HCT116 (cell line): ENCODE measurements at regions not wholly inside any gene's neighbourhood (a gene's known extent, or its start where the extent isn't known, plus 50 kb on each side); places are given as distances from the start of the nearest gene placed in this dataset.

ENCODE experiments used
- ATAC-seq: fragments of 200-7000 bp; cut with Tn5 transposase; 2 replicates; pipeline ENCODE4 v1.9.1; 2020; ENCODE audit warnings: mild to moderate bottlenecking, moderate library complexity
- BruUV-seq: library from RNA; stranded (reverse); fragments of 400-500 nt; replicated peaks from 2 replicates; lab custom pipeline; 2021; lab: Mats Ljungman, UMichigan
- CTCF ChIA-PET: fragments of 300-600 bp; sonication (Branson Sonifier 250); formaldehyde crosslinking; loops from one replicate; lab custom pipeline; 2021; ENCODE audit warnings: antibody characterized with exemption; lab: Charles Lee
- POLR2A ChIA-PET: fragments of 300-600, 350-600 bp; sonication (Branson Sonifier 250); formaldehyde crosslinking; loops from one replicate; lab custom pipeline; 2021; ENCODE audit warnings: antibody characterized with exemption; lab: Charles Lee
- RAD21 ChIA-PET, 2 experiments: fragments of 300-600 bp; sonication (Branson Sonifier 250); formaldehyde crosslinking; loops; one replicate each; lab custom pipeline; 2023; ENCODE audit warnings: low total read pairs in 2 of 2; ENCODE audit not compliant: uncharacterized antibody in 2 of 2, unreplicated experiment in 2 of 2, low non-redundant PET in 1 of 2; lab: Charles Lee
- DNase-seq: peaks from one replicate; pipeline ENCODE4 v3.0.0-alpha.2; 2010; ENCODE audit warnings: low read depth, low spot score
- H2AFZ ChIP-seq: fragments of 200-600 bp; shearing (Covaris generic), sonication (generic); 2 replicates; pipeline ENCODE4 v1.6.1; 2017; ENCODE audit warnings: low read depth, mixed run types, mixed read lengths, antibody characterized with exemption, low read length; ENCODE audit not compliant: poor library complexity, severe bottlenecking
- H3K27ac ChIP-seq: 2 replicates; pipeline ENCODE4 v1.5.1; 2012; ENCODE audit warnings: low read depth, low read length
- H3K27me3 ChIP-seq: fragments of 200-600 bp; sonication (generic); 2 replicates; pipeline ENCODE4 v1.6.1; 2016; ENCODE audit warnings: mixed run types, low read length, mixed read lengths; ENCODE audit not compliant: insufficient read depth
- H3K36me3 ChIP-seq, 2 experiments: fragments of 200-500 bp in 1 of 2; fragments of 200-600 bp in 1 of 2; sonication (Bioruptor generic) in 1 of 2; sonication (generic) in 1 of 2; 2 replicates each; pipeline versions ENCODE4 v1.5.1 to v1.6.1; 2014 to 2016; ENCODE audit warnings: low read length in 2 of 2, inconsistent platforms in 1 of 2, mixed read lengths in 1 of 2, mixed run types in 1 of 2; ENCODE audit not compliant: insufficient read depth in 2 of 2, control insufficient read depth in 1 of 2
- H3K4me1 ChIP-seq, 2 experiments: fragments of 200-600 bp in 1 of 2; sonication (generic) in 1 of 2; 2 replicates each; pipeline versions ENCODE4 v1.5.1 to v1.6.1; 2012 to 2017; ENCODE audit warnings: low read length in 2 of 2, inconsistent platforms in 1 of 2, mild to moderate bottlenecking in 1 of 2, mixed read lengths in 1 of 2, mixed run types in 1 of 2, moderate library complexity in 1 of 2; ENCODE audit not compliant: insufficient read depth in 2 of 2, control insufficient read depth in 1 of 2
- H3K4me2 ChIP-seq: fragments of 200-600 bp; sonication (generic); 2 replicates; pipeline ENCODE4 v1.6.1; 2017; ENCODE audit warnings: mixed run types, low read length, mixed read lengths
- H3K4me3 ChIP-seq, 2 experiments: fragments of 200-600 bp in 1 of 2; sonication (generic) in 1 of 2; replicated peaks in 1 of 2; 2 replicates each; pipeline ENCODE4 v1.5.1; 2011 to 2016; ENCODE audit warnings: low read length in 2 of 2, control low read depth in 1 of 2, low read depth in 1 of 2, mild to moderate bottlenecking in 1 of 2, mixed read lengths in 1 of 2, mixed run types in 1 of 2
- H3K79me2 ChIP-seq: fragments of 200-600 bp; sonication (generic); 2 replicates; pipeline ENCODE4 v1.6.1; 2017; ENCODE audit warnings: mild to moderate bottlenecking, mixed run types, low read length, moderate library complexity, mixed read lengths; ENCODE audit not compliant: insufficient read depth
- H3K9ac ChIP-seq: fragments of 200-600 bp; sonication (generic); 2 replicates; pipeline ENCODE4 v1.6.1; 2016; ENCODE audit warnings: low read length, mixed read lengths
- H3K9me2 ChIP-seq: fragments of 200-600 bp; sonication (generic), shearing (Covaris generic); 2 replicates; pipeline ENCODE4 v1.6.1; 2017; ENCODE audit warnings: mixed run types, mild to moderate bottlenecking, moderate library complexity; ENCODE audit not compliant: insufficient read depth
- H3K9me3 ChIP-seq, 2 experiments: fragments of 200-500 bp in 1 of 2; fragments of 200-600 bp in 1 of 2; sonication (Bioruptor generic) in 1 of 2; sonication (generic) in 1 of 2; 2 replicates each; pipeline ENCODE4 v1.6.1; 2014 to 2017; ENCODE audit warnings: low read length in 2 of 2, mixed read lengths in 2 of 2, inconsistent platforms in 1 of 2, low read depth in 1 of 2, mild to moderate bottlenecking in 1 of 2, mixed run types in 1 of 2, moderate library complexity in 1 of 2; ENCODE audit not compliant: control insufficient read depth in 1 of 2, insufficient read depth in 1 of 2
- H4K20me1 ChIP-seq: fragments of 200-600 bp; sonication (generic), shearing (Covaris generic); 2 replicates; pipeline ENCODE4 v1.6.1; 2017; ENCODE audit warnings: mixed run types, mild to moderate bottlenecking, moderate library complexity; ENCODE audit not compliant: insufficient read depth
- CBX3 ChIP-seq: IDR thresholded peaks from 2 replicates; pipeline ENCODE4 v1.6.1; 2012; ENCODE audit warnings: low read depth
- CEBPB ChIP-seq: IDR thresholded peaks from 2 replicates; pipeline ENCODE4 v1.6.1; 2012; ENCODE audit warnings: low read depth
- CTCF ChIP-seq, 3 experiments: fragments of 200-600 bp in 1 of 3; sonication (generic) in 1 of 3; IDR thresholded peaks in 2 of 3; conservative IDR thresholded peaks in 1 of 3; 2 replicates each; pipeline ENCODE4 v1.5.1; 2012 to 2017; ENCODE audit warnings: low read depth in 2 of 3, low read length in 2 of 3, antibody characterized with exemption in 1 of 3, borderline replicate concordance in 1 of 3, control low read depth in 1 of 3, mild to moderate bottlenecking in 1 of 3, mixed read lengths in 1 of 3, mixed run types in 1 of 3, moderate library complexity in 1 of 3; ENCODE audit not compliant: insufficient read depth in 1 of 3
- EGR1 ChIP-seq: IDR thresholded peaks from 2 replicates; pipeline ENCODE4 v1.6.1; 2012; ENCODE audit warnings: low read depth
- EZH2 ChIP-seq: fragments of 200-600 bp; sonication (generic); IDR thresholded peaks from 2 replicates; pipeline ENCODE4 v1.6.1; 2017; ENCODE audit warnings: antibody characterized with exemption, mixed run types
- FOSL1 ChIP-seq: IDR thresholded peaks from 2 replicates; pipeline ENCODE4 v1.6.1; 2012; ENCODE audit warnings: low read depth
- MAX ChIP-seq: IDR thresholded peaks from 2 replicates; pipeline ENCODE4 v1.6.1; 2012
- POLR2A ChIP-seq: IDR thresholded peaks from 2 replicates; pipeline ENCODE4 v1.7.0; 2011; ENCODE audit warnings: borderline replicate concordance; ENCODE audit not compliant: insufficient read depth, insufficient read length; ENCODE audit errors: extremely low read depth
- SIN3A ChIP-seq: IDR thresholded peaks from 2 replicates; pipeline ENCODE4 v1.6.1; 2012; ENCODE audit warnings: low read depth
- SP1 ChIP-seq: IDR thresholded peaks from 2 replicates; pipeline ENCODE4 v1.6.1; 2012; ENCODE audit warnings: low read depth
- TCF7L2 ChIP-seq: IDR thresholded peaks from 2 replicates; pipeline ENCODE4 v1.7.0; 2011; ENCODE audit warnings: borderline replicate concordance, inconsistent platforms; ENCODE audit not compliant: insufficient read depth, insufficient read length; ENCODE audit errors: extremely low read depth
- ZBTB33 ChIP-seq: IDR thresholded peaks from 2 replicates; pipeline ENCODE4 v1.6.1; 2011; ENCODE audit warnings: mild to moderate bottlenecking, low read length, moderate library complexity; ENCODE audit not compliant: insufficient replicate concordance; ENCODE audit errors: extremely low read depth
- ZNF274 ChIP-seq: fragments of 200-500 bp; sonication (Bioruptor generic); IDR thresholded peaks from 2 replicates; pipeline ENCODE4 v1.6.1; 2014; ENCODE audit warnings: mild to moderate bottlenecking, low read depth, low read length, inconsistent platforms
- intact Hi-C: fragments of 100-400 bp; cut with micrococcal nuclease; formaldehyde crosslinking; loops from 2 replicates; pipeline ENCODE4 v1.10.0; 2022
- TF ChIP-seq, protein P1 (sequence below): IDR thresholded peaks from 2 replicates; pipeline ENCODE4 v1.6.1; 2012; ENCODE audit warnings: low read depth

GRCh38 chr10:59093461-59093860, 83.0 kb upstream of the PHYHIPL start:
- ChIA-PET CTCF (no interaction called here), POLR2A (no interaction called here), RAD21 (no interaction called here)
- Histone ChIP-seq H3K9ac (no peak overlapping the region), H3K79me2 (no peaks in the 10 kb centered on the region), H3K27me3 (peaks cover 15% of the 10 kb centered on the region; the same call in 1 of the 2 replicates), H3K9me2 (no peaks in the 10 kb centered on the region), H2AFZ (no peak overlapping the region), H3K36me3 (no peaks in the 10 kb centered on the region), H3K4me2 (no peak overlapping the region), H3K9me3 (no peaks in the 10 kb centered on the region), H3K4me3 (no peak overlapping the region), H3K4me1 (no peaks in the 10 kb centered on the region), H4K20me1 (no peaks in the 10 kb centered on the region), H3K27ac (no peak overlapping the region)
- ATAC-seq, result no peak
- no peak for DNase-seq
- TF ChIP-seq FOSL1 (no peak), CBX3 (no peak), SP1 (no peak), SIN3A (no peak), EZH2 (no peak)
- TF ChIP-seq, protein P1, sequence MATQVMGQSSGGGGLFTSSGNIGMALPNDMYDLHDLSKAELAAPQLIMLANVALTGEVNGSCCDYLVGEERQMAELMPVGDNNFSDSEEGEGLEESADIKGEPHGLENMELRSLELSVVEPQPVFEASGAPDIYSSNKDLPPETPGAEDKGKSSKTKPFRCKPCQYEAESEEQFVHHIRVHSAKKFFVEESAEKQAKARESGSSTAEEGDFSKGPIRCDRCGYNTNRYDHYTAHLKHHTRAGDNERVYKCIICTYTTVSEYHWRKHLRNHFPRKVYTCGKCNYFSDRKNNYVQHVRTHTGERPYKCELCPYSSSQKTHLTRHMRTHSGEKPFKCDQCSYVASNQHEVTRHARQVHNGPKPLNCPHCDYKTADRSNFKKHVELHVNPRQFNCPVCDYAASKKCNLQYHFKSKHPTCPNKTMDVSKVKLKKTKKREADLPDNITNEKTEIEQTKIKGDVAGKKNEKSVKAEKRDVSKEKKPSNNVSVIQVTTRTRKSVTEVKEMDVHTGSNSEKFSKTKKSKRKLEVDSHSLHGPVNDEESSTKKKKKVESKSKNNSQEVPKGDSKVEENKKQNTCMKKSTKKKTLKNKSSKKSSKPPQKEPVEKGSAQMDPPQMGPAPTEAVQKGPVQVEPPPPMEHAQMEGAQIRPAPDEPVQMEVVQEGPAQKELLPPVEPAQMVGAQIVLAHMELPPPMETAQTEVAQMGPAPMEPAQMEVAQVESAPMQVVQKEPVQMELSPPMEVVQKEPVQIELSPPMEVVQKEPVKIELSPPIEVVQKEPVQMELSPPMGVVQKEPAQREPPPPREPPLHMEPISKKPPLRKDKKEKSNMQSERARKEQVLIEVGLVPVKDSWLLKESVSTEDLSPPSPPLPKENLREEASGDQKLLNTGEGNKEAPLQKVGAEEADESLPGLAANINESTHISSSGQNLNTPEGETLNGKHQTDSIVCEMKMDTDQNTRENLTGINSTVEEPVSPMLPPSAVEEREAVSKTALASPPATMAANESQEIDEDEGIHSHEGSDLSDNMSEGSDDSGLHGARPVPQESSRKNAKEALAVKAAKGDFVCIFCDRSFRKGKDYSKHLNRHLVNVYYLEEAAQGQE, result no peak
- no TSS peak for BruUV-seq
- intact Hi-C loops, result no loop called here

DNA sequence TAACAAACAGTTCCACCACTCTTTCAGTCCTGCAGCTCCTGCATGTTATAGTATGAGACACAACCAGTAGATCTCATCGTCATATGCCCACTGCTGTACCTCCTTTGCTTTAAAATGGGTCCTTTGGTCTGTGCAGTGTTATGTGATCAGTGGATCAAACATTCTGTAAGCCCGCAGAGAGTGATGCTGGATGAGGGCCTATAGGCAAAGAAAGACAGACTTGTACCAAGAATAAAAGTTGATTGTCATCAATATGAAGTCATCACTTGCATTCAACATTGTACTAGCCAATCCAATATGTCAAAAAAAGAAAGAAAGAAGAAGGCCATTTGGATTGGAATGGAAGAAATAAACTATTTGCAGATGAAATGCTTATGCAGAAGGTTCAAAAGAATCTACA, 79.8 kb upstream of the PHYHIPL start:
- ChIA-PET POLR2A (no interaction called here), RAD21 (no interaction called here), CTCF (no interaction called here)
- intact Hi-C loops, result no loop called here
- no peaks in the 10 kb centered on the region for H3K9me2 ChIP-seq
- H3K4me2 ChIP-seq, result no peak overlapping the region
- H3K36me3 ChIP-seq, result no peaks in the 10 kb centered on the region
- no peaks in the 10 kb centered on the region for H3K79me2 ChIP-seq
- H3K4me1 ChIP-seq, result no peaks in the 10 kb centered on the region
- DNase-seq, result no peak
- H2AFZ ChIP-seq, result no peak overlapping the region
- no peak overlapping the region for H3K27ac ChIP-seq
- BruUV-seq, result no TSS peak
- H3K4me3 ChIP-seq, result no peak overlapping the region
- no peaks in the 10 kb centered on the region for H4K20me1 ChIP-seq
- H3K27me3 ChIP-seq, result peaks cover 7% of the 10 kb centered on the region; the same call in 1 of the 2 replicates
- H3K9me3 ChIP-seq, result no peaks in the 10 kb centered on the region
- no peak overlapping the region for H3K9ac ChIP-seq
- ATAC-seq, result no peak
- TF ChIP-seq ZNF274, result no peak
- no peak for TF ChIP-seq FOSL1
- no peak for TF ChIP-seq CTCF (IDR thresholded peaks at IDR 0.05 in 2 of 3, conservative IDR thresholded peaks at IDR 0.05 in 1 of 3; ENCODE audit: borderline replicate concordance in 1 of 3, insufficient read depth in 1 of 3, low read depth in 2 of 3, low read length in 2 of 3)
- TF ChIP-seq EZH2, result no peak
- TF ChIP-seq ZBTB33, result no peak
- no peak for TF ChIP-seq CEBPB
- TF ChIP-seq MAX, result no peak
- TF ChIP-seq TCF7L2, result no peak
- TF ChIP-seq POLR2A, result no peak
- no peak for TF ChIP-seq SIN3A
- TF ChIP-seq EGR1, result no peak
